Nephron (organoid): ENCODE measurements at regions not wholly inside any gene's neighbourhood (a gene's known extent, or its start where the extent isn't known, plus 50 kb on each side); places are given as distances from the start of the nearest gene placed in this dataset.

ENCODE experiments used
- H3K27ac Mint-ChIP-seq, 3 experiments: 2 replicates each; pipeline ENCODE4 v1.8.0; 2020; ENCODE audit warnings: mixed read lengths in 3 of 3, mild to moderate bottlenecking in 2 of 3, moderate library complexity in 1 of 3
- H3K27me3 Mint-ChIP-seq: 2 replicates; pipeline ENCODE4 v1.8.0; 2021; ENCODE audit warnings: low read depth, mild to moderate bottlenecking, moderate library complexity, mixed read lengths
- H3K36me3 Mint-ChIP-seq: 2 replicates; pipeline ENCODE4 v1.8.0; 2020; ENCODE audit warnings: low read depth, mixed read lengths
- H3K4me1 Mint-ChIP-seq: 2 replicates; pipeline ENCODE4 v1.8.0; 2020; ENCODE audit warnings: mixed read lengths
- H3K4me3 Mint-ChIP-seq, 3 experiments: 2 replicates each; pipeline ENCODE4 v1.8.0; 2020; ENCODE audit warnings: mild to moderate bottlenecking in 3 of 3, mixed read lengths in 3 of 3, moderate library complexity in 2 of 3
- H3K9me3 Mint-ChIP-seq: 2 replicates; pipeline ENCODE4 v1.8.0; 2020; ENCODE audit warnings: mixed read lengths
- CTCF ChIP-seq, 3 experiments: fragments of 200-600 bp; sonication (generic); IDR thresholded peaks; one replicate each; pipeline ENCODE4 v1.5.0; 2021; ENCODE audit warnings: antibody characterized with exemption in 3 of 3; ENCODE audit not compliant: unreplicated experiment in 3 of 3

DNA sequence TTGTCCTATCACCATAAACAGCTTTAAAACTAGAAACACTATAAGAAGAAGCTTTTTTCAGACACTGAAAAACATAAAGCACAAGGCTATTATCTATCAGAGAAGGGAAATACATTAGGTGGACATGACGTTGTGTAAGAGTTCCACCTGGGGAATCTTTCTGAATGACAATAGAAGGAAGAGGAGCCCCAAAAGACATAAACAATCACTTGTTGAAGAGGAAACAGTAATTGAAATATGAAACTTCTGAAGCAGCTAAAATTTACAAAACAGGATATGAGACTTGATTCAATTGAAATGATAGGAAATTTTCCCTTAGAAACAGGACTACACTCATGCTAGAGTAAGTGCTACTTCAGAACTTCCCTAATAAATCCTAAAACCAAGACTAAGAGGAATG lies 933.6 kb downstream of the EFNA5 start:
- TF ChIP-seq CTCF (IDR thresholded peaks at IDR 0.05; ENCODE audit: unreplicated experiment in 3 of 3), result no peak
- H3K27ac Mint-ChIP-seq, result no peak overlapping the region
- H3K9me3 Mint-ChIP-seq, result peaks cover 33% of the 10 kb centered on the region
- H3K4me1 Mint-ChIP-seq, result no peaks in the 10 kb centered on the region
- H3K36me3 Mint-ChIP-seq, result peaks cover 8% of the 10 kb centered on the region
- H3K27me3 Mint-ChIP-seq, result no peaks in the 10 kb centered on the region
- H3K4me3 Mint-ChIP-seq, result no peak overlapping the region

DNA sequence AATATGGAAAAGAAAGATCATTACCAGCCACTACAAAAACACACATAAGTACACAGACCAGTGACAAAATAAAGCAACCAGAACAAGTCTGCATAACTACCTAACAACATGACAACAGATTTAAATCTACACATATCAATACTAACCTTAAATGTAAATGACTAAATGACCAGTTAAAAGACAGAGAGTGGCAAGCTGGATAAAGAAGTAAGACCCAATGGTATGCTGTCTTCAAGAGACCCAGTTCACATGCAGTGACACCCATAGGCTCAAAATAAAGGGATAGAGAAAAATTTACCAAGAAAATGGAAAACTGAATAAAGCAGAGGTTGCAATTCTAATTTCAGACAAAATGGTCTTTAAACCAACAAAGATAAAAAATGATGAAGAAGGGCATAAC lies 938.1 kb downstream of the EFNA5 start:
- TF ChIP-seq CTCF (IDR thresholded peaks at IDR 0.05; ENCODE audit: unreplicated experiment in 3 of 3), result no peak
- H3K27me3 Mint-ChIP-seq, result no peaks in the 10 kb centered on the region
- peaks cover 8% of the 10 kb centered on the region for H3K36me3 Mint-ChIP-seq
- H3K9me3 Mint-ChIP-seq, result peaks cover 48% of the 10 kb centered on the region
- H3K27ac Mint-ChIP-seq, result no peak overlapping the region
- no peak overlapping the region for H3K4me3 Mint-ChIP-seq
- no peaks in the 10 kb centered on the region for H3K4me1 Mint-ChIP-seq

GRCh38 chr5:106730912-106731311 lies 939.8 kb downstream of the EFNA5 start:
- no peaks in the 10 kb centered on the region for H3K4me1 Mint-ChIP-seq
- peaks cover 48% of the 10 kb centered on the region for H3K9me3 Mint-ChIP-seq
- TF ChIP-seq CTCF (IDR thresholded peaks at IDR 0.05; ENCODE audit: unreplicated experiment in 3 of 3), result no peak
- peaks cover 8% of the 10 kb centered on the region for H3K36me3 Mint-ChIP-seq
- no peak overlapping the region for H3K4me3 Mint-ChIP-seq
- no peak overlapping the region for H3K27ac Mint-ChIP-seq
- no peaks in the 10 kb centered on the region for H3K27me3 Mint-ChIP-seq

- no peaks in the 10 kb centered on the region for H3K4me1 Mint-ChIP-seq
- peaks cover 46% of the 10 kb centered on the region for H3K9me3 Mint-ChIP-seq
- TF ChIP-seq CTCF (IDR thresholded peaks at IDR 0.05; ENCODE audit: unreplicated experiment in 3 of 3), result no peak
- no peak overlapping the region for H3K4me3 Mint-ChIP-seq
- peaks cover 8% of the 10 kb centered on the region for H3K36me3 Mint-ChIP-seq
- no peaks in the 10 kb centered on the region for H3K27me3 Mint-ChIP-seq
- no peak overlapping the region for H3K27ac Mint-ChIP-seq
These were observed 940.2 kb downstream of the EFNA5 start for GRCh38 chr5:106730506-106730905.

GRCh38 chr5:106728208-106728607 lies 942.5 kb downstream of the EFNA5 start:
- Mint-ChIP-seq H3K4me1 (no peaks in the 10 kb centered on the region), H3K27me3 (no peaks in the 10 kb centered on the region), H3K4me3 (no peak overlapping the region), H3K27ac (no peak overlapping the region), H3K36me3 (peaks cover 1% of the 10 kb centered on the region), H3K9me3 (peaks cover 24% of the 10 kb centered on the region)
- TF ChIP-seq CTCF (IDR thresholded peaks at IDR 0.05; ENCODE audit: unreplicated experiment in 3 of 3), result no peak

GRCh38 chr5:106727071-106727470 lies 943.7 kb downstream of the EFNA5 start:
- H3K9me3 Mint-ChIP-seq, result peaks cover 15% of the 10 kb centered on the region
- no peak overlapping the region for H3K27ac Mint-ChIP-seq
- TF ChIP-seq CTCF (IDR thresholded peaks at IDR 0.05; ENCODE audit: unreplicated experiment in 3 of 3), result no peak
- H3K4me1 Mint-ChIP-seq, result no peaks in the 10 kb centered on the region
- H3K36me3 Mint-ChIP-seq, result no peaks in the 10 kb centered on the region
- H3K27me3 Mint-ChIP-seq, result no peaks in the 10 kb centered on the region
- no peak overlapping the region for H3K4me3 Mint-ChIP-seq
